ENCODE measurements at regions not wholly inside any gene's neighbourhood (a gene's known extent, or its start where the extent isn't known, plus 50 kb on each side); places are given as distances from the start of the nearest gene placed in this dataset.

DNA sequence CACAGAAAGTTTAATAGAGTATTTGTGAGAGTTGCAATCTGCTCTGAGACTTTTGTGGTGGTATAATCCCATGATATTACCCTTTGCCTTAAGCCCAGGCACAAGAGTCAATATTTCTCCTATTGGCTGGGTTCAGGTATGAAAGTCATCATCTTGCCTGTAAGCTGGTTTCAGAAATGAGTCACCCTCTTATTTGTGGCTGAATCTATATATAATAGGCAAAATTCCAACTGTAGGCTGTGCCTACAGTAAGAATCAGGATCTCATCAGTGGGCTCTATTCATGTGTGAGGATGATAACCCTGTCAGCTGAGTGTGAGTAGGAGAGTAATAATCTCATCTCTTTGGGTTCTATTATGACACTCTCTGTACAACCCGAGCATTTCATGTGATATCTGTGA lies 2103.1 kb downstream of the TP53TG3F start:
- Mint-ChIP-seq H3K27me3 (ENCODE audit: low read depth) (no peaks in the 10 kb centered on the region), H3K4me3 (no peak overlapping the region), H3K27ac (no peak overlapping the region), H3K36me3 (ENCODE audit: low read depth) (no peaks in the 10 kb centered on the region), H3K9me3 (peaks cover 48% of the 10 kb centered on the region), H3K4me1 (no peaks in the 10 kb centered on the region)
- TF ChIP-seq, protein P1, sequence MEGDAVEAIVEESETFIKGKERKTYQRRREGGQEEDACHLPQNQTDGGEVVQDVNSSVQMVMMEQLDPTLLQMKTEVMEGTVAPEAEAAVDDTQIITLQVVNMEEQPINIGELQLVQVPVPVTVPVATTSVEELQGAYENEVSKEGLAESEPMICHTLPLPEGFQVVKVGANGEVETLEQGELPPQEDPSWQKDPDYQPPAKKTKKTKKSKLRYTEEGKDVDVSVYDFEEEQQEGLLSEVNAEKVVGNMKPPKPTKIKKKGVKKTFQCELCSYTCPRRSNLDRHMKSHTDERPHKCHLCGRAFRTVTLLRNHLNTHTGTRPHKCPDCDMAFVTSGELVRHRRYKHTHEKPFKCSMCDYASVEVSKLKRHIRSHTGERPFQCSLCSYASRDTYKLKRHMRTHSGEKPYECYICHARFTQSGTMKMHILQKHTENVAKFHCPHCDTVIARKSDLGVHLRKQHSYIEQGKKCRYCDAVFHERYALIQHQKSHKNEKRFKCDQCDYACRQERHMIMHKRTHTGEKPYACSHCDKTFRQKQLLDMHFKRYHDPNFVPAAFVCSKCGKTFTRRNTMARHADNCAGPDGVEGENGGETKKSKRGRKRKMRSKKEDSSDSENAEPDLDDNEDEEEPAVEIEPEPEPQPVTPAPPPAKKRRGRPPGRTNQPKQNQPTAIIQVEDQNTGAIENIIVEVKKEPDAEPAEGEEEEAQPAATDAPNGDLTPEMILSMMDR (IDR thresholded peaks at IDR 0.05; ENCODE audit: unreplicated experiment in 3 of 3) = no peak

DNA sequence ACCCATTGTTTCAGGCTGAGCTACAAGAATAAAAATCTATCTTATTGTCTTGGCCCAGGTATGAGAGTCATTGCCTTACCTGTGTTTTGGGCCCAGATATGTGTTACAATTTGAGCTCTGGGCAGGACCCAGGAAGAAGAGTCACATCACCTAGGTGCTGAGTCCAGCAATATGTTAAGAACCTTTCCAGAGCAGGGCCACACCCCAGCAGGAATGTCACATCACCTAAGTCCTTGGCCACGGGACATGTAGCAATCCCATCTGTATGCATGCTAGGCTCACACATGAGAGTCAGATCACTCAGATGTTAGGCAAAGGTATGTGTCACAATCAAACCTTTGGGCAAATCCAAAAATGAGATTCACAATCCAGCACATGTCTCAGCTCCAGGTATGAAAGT lies 2103.5 kb downstream of the TP53TG3F start:
- no peak overlapping the region for H3K27ac Mint-ChIP-seq
- no peak overlapping the region for H3K4me3 Mint-ChIP-seq
- no peaks in the 10 kb centered on the region for H3K27me3 Mint-ChIP-seq (ENCODE audit: low read depth)
- H3K9me3 Mint-ChIP-seq = peaks cover 53% of the 10 kb centered on the region
- no peaks in the 10 kb centered on the region for H3K4me1 Mint-ChIP-seq
- H3K36me3 Mint-ChIP-seq (ENCODE audit: low read depth) = no peaks in the 10 kb centered on the region
- TF ChIP-seq, protein P1 (IDR thresholded peaks at IDR 0.05; ENCODE audit: unreplicated experiment in 3 of 3) = no peak

DNA sequence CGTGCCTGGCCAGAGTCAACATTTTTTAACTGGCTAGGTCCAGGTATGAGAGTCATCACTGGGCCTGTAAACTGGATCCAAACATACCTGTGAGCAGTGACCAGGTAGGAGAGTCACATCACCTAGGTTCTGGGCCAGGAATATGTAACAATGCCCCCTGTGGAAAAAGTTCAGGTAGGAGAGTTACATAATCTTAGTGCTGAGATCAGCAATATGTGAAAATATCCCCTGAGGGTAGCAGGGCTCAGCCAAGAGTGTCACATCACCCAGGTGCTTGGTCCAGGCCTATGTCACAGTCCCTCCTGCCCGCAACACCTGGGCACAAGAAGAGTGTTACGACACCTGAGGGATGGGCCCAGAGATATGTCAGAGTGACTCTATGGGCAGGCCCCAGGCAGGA lies 2104.7 kb downstream of the TP53TG3F start:
- Mint-ChIP-seq H3K4me3 (no peak overlapping the region), H3K9me3 (peaks cover 52% of the 10 kb centered on the region), H3K27me3 (ENCODE audit: low read depth) (no peaks in the 10 kb centered on the region), H3K4me1 (no peaks in the 10 kb centered on the region), H3K36me3 (ENCODE audit: low read depth) (no peaks in the 10 kb centered on the region), H3K27ac (no peak overlapping the region)
- TF ChIP-seq, protein P1 (IDR thresholded peaks at IDR 0.05; ENCODE audit: unreplicated experiment in 3 of 3) = no peak

DNA sequence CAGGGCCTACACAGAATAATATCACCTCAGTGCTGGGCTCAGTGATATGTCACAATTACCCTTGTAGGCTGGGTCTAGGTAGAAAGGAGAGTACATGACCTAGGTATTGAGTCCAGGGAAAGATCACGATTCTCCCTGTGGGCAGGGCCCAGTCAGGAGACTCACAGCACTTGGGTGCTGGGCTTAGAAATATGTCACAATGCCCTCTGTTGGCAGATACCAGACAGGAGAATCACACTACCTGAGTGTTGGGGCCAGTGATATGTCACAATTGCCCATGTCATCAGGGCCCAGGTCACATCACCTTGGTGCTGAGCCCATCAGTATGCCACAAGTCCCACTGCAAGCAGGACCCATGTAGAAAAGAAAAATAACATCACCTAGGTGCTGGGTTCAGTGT lies 2105.5 kb downstream of the TP53TG3F start:
- no peaks in the 10 kb centered on the region for H3K27me3 Mint-ChIP-seq (ENCODE audit: low read depth)
- no peak overlapping the region for H3K27ac Mint-ChIP-seq
- TF ChIP-seq, protein P1 (IDR thresholded peaks at IDR 0.05; ENCODE audit: unreplicated experiment in 3 of 3) = no peak
- H3K36me3 Mint-ChIP-seq (ENCODE audit: low read depth) = no peaks in the 10 kb centered on the region
- no peaks in the 10 kb centered on the region for H3K4me1 Mint-ChIP-seq
- no peak overlapping the region for H3K4me3 Mint-ChIP-seq
- H3K9me3 Mint-ChIP-seq = peaks cover 51% of the 10 kb centered on the region

DNA sequence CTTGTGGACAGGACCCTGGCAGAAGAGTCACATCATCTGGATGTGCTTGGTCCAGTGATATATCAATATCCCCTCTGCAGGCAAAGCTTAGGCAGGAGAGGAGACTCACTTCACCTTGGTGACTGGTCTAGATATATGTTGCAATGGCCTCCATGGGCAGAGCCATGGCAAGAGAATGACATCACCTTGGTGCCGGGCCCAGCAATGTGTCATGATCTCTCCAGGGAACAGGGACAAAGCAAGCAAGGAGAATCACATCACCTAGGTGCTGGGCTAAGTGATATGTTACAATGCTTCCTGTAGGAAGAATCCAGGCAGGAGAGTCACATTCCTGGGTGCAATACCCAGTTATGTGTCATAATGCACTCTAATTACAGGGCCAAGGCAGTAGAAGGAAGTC lies 2106.2 kb downstream of the TP53TG3F start:
- H3K36me3 Mint-ChIP-seq (ENCODE audit: low read depth) = no peaks in the 10 kb centered on the region
- H3K27ac Mint-ChIP-seq = no peak overlapping the region
- no peaks in the 10 kb centered on the region for H3K4me1 Mint-ChIP-seq
- TF ChIP-seq, protein P1 (IDR thresholded peaks at IDR 0.05; ENCODE audit: unreplicated experiment in 3 of 3) = no peak
- H3K27me3 Mint-ChIP-seq (ENCODE audit: low read depth) = no peaks in the 10 kb centered on the region
- peaks cover 55% of the 10 kb centered on the region for H3K9me3 Mint-ChIP-seq
- H3K4me3 Mint-ChIP-seq = no peak overlapping the region

DNA sequence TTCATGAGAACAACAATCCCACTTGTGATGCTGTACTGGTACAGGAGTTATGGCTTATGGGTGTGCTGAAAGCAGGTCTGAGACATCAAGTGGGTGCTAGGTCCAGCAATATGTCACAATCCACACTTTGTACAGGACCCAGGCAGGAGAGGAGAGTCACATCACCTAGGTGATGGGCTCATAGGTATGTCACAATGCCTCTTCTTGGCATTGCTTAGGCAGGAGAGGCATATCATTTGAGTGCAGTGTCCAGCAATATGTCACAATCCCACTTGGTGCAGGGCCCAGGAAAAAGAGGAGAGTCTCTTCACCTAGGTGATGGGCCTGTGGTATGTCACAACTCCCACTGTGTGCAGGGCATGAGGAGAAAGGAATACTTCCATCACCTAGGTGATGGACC lies 2110.0 kb downstream of the TP53TG3F start:
- no peak overlapping the region for H3K27ac Mint-ChIP-seq
- TF ChIP-seq, protein P1 (IDR thresholded peaks at IDR 0.05; ENCODE audit: unreplicated experiment in 3 of 3) = no peak
- no peaks in the 10 kb centered on the region for H3K27me3 Mint-ChIP-seq (ENCODE audit: low read depth)
- no peaks in the 10 kb centered on the region for H3K4me1 Mint-ChIP-seq
- peaks cover 4% of the 10 kb centered on the region for H3K36me3 Mint-ChIP-seq (ENCODE audit: low read depth)
- H3K4me3 Mint-ChIP-seq = no peak overlapping the region
- H3K9me3 Mint-ChIP-seq = peaks cover 68% of the 10 kb centered on the region

All from nephron (organoid).